Osteocyte (in vitro differentiated cells): ENCODE measurements at regions not wholly inside any gene's neighbourhood (a gene's known extent, or its start where the extent isn't known, plus 50 kb on each side); places are given as distances from the start of the nearest gene placed in this dataset.
A peak's percentile ranks its signal among the peaks of the same experiment; 100 is the strongest.

Experiments
- DNase-seq: peaks from one replicate; pipeline ENCODE4 v3.0.0; 2021; ENCODE audit warnings: mixed read lengths; ENCODE audit not compliant: unreplicated experiment; ENCODE audit errors: extremely low spot score
- H3K27ac Mint-ChIP-seq: one replicate; pipeline ENCODE4 v1.8.0; 2021; ENCODE audit warnings: mild to moderate bottlenecking, mixed read lengths; ENCODE audit not compliant: unreplicated experiment
- H3K27me3 Mint-ChIP-seq: one replicate; pipeline ENCODE4 v1.8.0; 2021; ENCODE audit warnings: mixed read lengths; ENCODE audit not compliant: unreplicated experiment
- H3K36me3 Mint-ChIP-seq: one replicate; pipeline ENCODE4 v1.8.0; 2021; ENCODE audit warnings: mixed read lengths; ENCODE audit not compliant: unreplicated experiment
- H3K4me1 Mint-ChIP-seq: one replicate; pipeline ENCODE4 v1.8.0; 2021; ENCODE audit warnings: mixed read lengths; ENCODE audit not compliant: unreplicated experiment
- H3K4me3 Mint-ChIP-seq: one replicate; pipeline ENCODE4 v1.8.0; 2021; ENCODE audit warnings: mild to moderate bottlenecking, moderate library complexity, mixed read lengths; ENCODE audit not compliant: unreplicated experiment
- H3K9me3 Mint-ChIP-seq: one replicate; pipeline ENCODE4 v1.8.0; 2021; ENCODE audit warnings: mixed read lengths; ENCODE audit not compliant: unreplicated experiment
- CTCF ChIP-seq: fragments of 200-600 bp; sonication (generic); IDR thresholded peaks from 2 replicates; pipeline ENCODE4 v1.5.0; 2021; ENCODE audit warnings: antibody characterized with exemption, mild to moderate bottlenecking, moderate library complexity

- Mint-ChIP-seq H3K27me3 (peaks cover 3% of the 10 kb centered on the region), H3K27ac (no peak overlapping the region), H3K36me3 (no peaks in the 10 kb centered on the region), H3K4me3 (no peak overlapping the region), H3K9me3 (peaks cover 6% of the 10 kb centered on the region), H3K4me1 (no peaks in the 10 kb centered on the region)
- no peak for DNase-seq
- TF ChIP-seq CTCF = no peak
Observed at GRCh38 chr1:111045033-111045722, 81.5 kb upstream of the LRIF1 start.

- Mint-ChIP-seq H3K9me3 (peaks cover 13% of the 10 kb centered on the region), H3K27me3 (no peaks in the 10 kb centered on the region), H3K36me3 (no peaks in the 10 kb centered on the region), H3K4me1 (no peaks in the 10 kb centered on the region), H3K27ac (no peak overlapping the region), H3K4me3 (no peak overlapping the region)
- DNase-seq = no peak
- peak; percentile 79 for TF ChIP-seq CTCF
Observed at GRCh38 chr1:111032295-111032897, 68.7 kb upstream of the LRIF1 start.

- H3K4me1 Mint-ChIP-seq = no peaks in the 10 kb centered on the region
- no peaks in the 10 kb centered on the region for H3K27me3 Mint-ChIP-seq
- no peak overlapping the region for H3K27ac Mint-ChIP-seq
- peak; percentile 73 for TF ChIP-seq CTCF
- H3K9me3 Mint-ChIP-seq = peaks cover 4% of the 10 kb centered on the region
- no peak overlapping the region for H3K4me3 Mint-ChIP-seq
- H3K36me3 Mint-ChIP-seq = no peaks in the 10 kb centered on the region
- DNase-seq = no peak
Observed at GRCh38 chr1:111030590-111030989, 66.9 kb upstream of the LRIF1 start.

- TF ChIP-seq CTCF = no peak
- Mint-ChIP-seq H3K9me3 (peaks cover 3% of the 10 kb centered on the region), H3K4me1 (no peaks in the 10 kb centered on the region), H3K4me3 (no peak overlapping the region), H3K27me3 (peaks cover 7% of the 10 kb centered on the region), H3K27ac (no peak overlapping the region), H3K36me3 (no peaks in the 10 kb centered on the region)
- DNase-seq = no peak
Observed at GRCh38 chr1:111025109-111025508, 61.4 kb upstream of the LRIF1 start.

GRCh38 chr1:111015222-111015621, 51.5 kb upstream of the LRIF1 start:
- peaks cover 16% of the 10 kb centered on the region for H3K9me3 Mint-ChIP-seq
- H3K27ac Mint-ChIP-seq = no peak overlapping the region
- no peak for TF ChIP-seq CTCF
- DNase-seq = no peak
- H3K4me1 Mint-ChIP-seq = no peaks in the 10 kb centered on the region
- no peaks in the 10 kb centered on the region for H3K36me3 Mint-ChIP-seq
- no peaks in the 10 kb centered on the region for H3K27me3 Mint-ChIP-seq
- no peak overlapping the region for H3K4me3 Mint-ChIP-seq
